ENCODE measurements at regions not wholly inside any gene's neighbourhood (a gene's known extent, or its start where the extent isn't known, plus 50 kb on each side); places are given as distances from the start of the nearest gene placed in this dataset.

DNA sequence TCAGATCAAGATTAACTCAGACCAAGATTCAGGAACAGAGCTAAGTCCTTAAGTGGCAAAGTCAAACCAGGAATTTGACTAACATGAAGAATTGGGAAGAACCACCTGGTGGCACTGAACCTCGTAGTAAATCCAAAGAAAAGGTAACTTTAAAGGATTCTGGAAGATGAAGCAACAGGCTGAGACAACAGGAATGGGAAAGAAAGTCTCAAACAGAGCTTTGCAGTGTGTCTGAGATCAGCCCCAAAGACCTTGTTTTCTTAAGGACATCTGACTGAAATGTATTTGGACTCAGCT is 126.1 kb downstream of the ASB9 start:
- TF ChIP-seq POLR2A (IDR thresholded peaks at IDR 0.05; ENCODE audit: low read length) (no peak), GATA1 (IDR thresholded peaks at IDR 0.05; ENCODE audit: low read depth, low read length) (no peak)
- no peak for DNase-seq

DNA sequence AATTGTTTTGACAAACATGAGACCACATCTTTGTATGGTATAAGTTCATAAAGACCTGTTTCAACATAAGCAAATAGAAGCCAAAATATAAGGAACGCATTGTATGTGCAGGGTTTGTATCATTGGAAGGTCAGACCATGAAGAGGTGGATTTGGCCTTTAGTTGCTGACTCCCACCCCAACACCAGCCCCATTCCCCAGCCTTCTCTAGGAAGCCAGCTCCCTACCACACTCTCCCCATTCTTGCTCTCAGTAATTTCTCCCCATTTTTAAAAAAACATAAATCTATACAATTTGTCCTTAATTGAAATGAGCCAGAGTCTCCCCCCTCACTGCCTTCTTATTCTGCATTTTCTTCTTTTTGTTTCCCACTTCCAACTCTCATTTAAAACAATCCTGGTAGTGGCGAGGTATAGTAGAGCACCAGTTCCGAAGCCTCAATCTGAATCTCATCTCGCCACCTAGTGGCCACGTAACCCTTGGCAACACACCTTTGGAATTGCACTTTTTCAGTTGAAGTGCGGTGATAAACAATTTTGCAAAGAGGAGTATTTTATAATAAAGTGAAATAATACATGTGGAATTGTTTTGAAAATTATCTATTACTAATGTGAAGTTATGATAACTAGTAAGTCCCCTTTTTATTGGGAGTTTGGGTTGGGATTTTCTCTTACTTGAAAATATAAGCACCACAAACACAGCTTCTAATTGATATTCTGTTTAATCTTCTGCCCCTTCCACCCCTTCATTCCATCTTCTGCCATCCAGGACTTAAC is 126.6 kb downstream of the ASB9 start:
- TF ChIP-seq POLR2A (IDR thresholded peaks at IDR 0.05; ENCODE audit: low read length) (no peak), GATA1 (IDR thresholded peaks at IDR 0.05; ENCODE audit: low read depth, low read length) (no peak)
- peak; percentile 5 to 51 for DNase-seq

DNA sequence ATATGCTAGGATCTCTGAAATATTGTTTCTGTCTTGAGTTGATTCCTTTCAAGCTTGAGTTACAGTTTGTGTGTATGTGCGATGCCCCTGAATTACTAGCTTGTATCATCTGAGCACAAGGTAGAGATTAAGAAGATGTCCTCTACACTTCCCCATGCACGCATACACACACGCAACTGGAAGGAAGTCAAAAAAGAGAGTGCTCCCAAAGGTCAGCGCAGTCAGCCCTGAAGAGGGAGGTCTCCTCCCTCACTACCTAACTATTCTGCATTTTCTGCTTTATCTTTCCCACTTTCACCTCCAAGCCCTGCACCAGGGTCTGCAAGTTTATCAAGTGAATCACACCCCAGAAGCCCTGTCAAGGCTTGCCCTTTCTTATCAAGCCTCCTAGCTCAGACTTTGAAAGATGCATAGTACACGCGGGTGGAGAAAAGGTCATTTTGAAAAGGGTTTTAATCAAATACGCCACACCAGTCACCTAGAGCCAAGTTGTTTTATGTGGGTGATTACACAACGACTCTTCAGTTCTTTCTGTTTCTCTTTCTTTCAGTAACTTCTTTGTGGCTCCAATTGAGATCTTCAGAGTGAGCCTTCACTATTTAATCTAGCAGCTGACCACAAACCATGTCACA is 127.7 kb downstream of the ASB9 start:
- DNase-seq = no peak
- TF ChIP-seq GATA1 (IDR thresholded peaks at IDR 0.05; ENCODE audit: low read depth, low read length) = no peak
- no peak for TF ChIP-seq POLR2A (IDR thresholded peaks at IDR 0.05; ENCODE audit: low read length)

DNA sequence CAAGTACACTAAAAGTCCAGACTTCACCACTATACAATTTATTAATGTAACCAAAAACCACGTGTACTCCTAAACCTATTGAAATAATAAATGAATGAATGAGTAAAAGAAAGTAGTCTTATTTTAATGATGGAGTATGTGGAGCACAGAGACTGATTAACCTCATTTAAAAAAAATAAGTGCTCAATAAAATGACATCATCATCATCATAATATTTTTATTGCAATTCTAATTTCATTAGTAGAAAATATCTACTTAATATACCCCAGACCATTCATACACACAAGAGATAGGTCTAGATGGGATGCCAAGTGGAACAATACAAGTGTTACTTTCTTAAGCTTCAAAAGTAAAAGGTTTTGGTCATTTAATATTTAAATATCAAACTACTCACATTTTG is 133.1 kb downstream of the ASB9 start:
- no peak for TF ChIP-seq GATA1 (IDR thresholded peaks at IDR 0.05; ENCODE audit: low read depth, low read length)
- TF ChIP-seq POLR2A (IDR thresholded peaks at IDR 0.05; ENCODE audit: low read length) = no peak
- DNase-seq = no peak

DNA sequence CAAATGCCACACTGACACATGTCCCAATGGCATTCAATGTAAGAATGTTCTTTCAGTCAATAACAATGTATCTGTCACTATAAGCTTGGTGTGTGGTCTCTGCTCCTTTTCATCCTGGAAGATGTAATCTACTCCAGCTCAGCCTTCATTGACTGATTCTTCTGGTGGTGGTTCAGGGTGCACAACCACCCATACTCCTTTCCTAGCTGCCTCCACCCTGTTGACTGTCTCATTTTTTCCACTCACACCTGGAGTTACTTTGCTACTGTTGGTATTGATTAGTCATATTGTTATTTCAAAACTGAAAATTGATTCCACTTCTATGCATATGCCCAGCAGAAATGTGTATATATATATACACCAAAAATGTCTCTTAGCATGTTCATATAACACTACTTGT is 140.5 kb downstream of the ASB9 start:
- no peak for DNase-seq
- TF ChIP-seq POLR2A (IDR thresholded peaks at IDR 0.05; ENCODE audit: low read length) (no peak), GATA1 (IDR thresholded peaks at IDR 0.05; ENCODE audit: low read depth, low read length) (no peak)

DNA sequence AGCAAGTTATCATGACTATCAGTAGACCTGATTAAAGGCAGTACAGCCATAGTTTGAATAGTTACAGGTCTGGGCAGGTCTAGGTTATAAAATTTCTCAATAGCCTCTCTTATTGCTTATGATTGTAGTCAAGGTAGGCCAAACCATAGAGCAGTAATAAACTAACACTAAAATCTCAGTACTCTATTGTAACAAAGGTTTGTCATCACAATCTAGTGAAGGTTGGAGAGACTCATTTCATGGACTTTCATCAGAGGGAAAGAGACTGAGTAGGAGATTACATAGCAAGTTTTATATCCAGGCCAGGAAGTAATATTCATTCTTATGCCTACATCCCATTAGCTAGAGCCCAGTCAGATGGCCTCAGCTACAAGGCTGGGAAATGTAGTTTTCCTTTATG is 141.0 kb downstream of the ASB9 start:
- TF ChIP-seq GATA1 (IDR thresholded peaks at IDR 0.05; ENCODE audit: low read depth, low read length) (no peak), POLR2A (IDR thresholded peaks at IDR 0.05; ENCODE audit: low read length) (no peak)
- no peak for DNase-seq

DNA sequence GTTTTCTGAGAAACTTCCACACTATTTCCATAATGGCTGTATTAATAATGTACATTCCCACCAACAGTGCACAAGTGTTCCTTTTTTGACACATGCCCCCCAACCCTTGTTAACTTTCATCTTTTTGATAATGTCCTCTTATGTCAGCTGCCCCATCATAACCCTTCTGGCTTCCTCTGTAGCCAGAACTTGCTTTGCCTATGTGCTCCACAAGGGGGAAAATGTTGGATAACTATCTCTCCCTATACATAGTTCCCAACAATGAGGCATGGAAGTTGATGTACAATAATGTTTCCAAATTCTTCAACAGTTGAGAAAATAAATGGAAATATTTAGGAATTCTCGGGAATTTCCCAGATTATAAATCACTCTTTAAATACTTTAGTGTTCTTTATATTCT is 142.9 kb downstream of the ASB9 start:
- no peak for DNase-seq
- TF ChIP-seq GATA1 (IDR thresholded peaks at IDR 0.05; ENCODE audit: low read depth, low read length) (no peak), POLR2A (IDR thresholded peaks at IDR 0.05; ENCODE audit: low read length) (no peak)

DNA sequence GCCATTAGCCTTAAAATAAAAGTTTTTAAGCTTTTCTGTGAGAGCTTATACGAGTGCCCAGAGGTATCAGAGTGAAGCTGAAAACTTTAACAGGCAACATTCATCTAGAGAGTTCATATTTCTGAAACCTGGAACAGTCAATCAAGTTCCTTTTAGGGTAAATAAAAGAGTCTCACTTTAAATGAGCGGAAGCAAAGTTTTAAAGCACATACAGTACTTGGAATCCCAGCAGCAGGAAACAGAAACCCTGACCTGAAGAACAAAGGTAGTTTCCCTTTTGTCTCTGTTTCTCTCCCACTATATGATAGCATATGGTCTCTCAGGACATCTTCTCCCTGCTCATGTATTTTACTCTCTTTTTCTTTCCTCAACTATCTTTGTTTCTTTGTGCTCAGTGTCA is 153.0 kb downstream of the ASB9 start:
- no peak for TF ChIP-seq GATA1 (IDR thresholded peaks at IDR 0.05; ENCODE audit: low read depth, low read length)
- no peak for TF ChIP-seq POLR2A (IDR thresholded peaks at IDR 0.05; ENCODE audit: low read length)
- no peak for DNase-seq

DNA sequence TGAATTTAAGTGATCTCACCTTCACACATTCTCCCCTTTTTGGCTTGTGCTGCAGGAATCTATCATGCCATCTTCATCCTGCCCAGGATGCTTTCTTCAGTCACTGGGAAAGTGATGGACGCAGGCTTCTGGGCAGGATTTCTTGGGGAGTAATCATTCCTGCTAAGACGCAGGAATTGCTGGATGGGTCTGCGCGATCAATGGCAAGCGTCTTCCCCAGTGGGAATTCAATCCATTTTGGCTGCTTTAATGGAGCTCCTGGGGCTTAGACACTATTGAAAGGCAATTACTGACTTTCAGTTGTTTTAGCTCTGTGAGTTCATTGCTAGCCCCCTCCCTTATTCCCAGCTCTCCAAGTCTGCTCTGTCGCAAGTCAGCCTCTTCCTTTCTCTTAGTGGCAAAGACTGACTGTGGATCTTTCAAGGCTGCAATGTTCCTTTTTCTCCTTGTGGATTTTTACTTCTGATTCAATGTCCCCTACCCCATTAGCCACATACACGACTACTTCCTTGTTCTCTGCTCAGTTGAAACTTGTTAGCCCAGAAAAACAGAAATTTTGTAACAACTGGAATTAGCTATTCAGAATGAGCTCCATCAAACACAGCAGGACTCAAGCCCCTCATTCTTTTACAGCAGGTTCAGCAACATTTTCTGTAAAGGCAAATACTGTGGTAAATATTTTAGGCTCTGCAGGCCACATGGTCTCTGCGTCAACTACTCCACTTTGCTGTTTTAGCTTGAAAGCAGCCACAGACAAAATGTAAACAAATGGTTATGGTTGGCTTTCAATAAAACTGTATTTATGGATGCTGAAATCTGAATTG is 154.9 kb downstream of the ASB9 start:
- TF ChIP-seq POLR2A (IDR thresholded peaks at IDR 0.05; ENCODE audit: low read length) (no peak), GATA1 (IDR thresholded peaks at IDR 0.05; ENCODE audit: low read depth, low read length) (no peak)
- DNase-seq = no peak

DNA sequence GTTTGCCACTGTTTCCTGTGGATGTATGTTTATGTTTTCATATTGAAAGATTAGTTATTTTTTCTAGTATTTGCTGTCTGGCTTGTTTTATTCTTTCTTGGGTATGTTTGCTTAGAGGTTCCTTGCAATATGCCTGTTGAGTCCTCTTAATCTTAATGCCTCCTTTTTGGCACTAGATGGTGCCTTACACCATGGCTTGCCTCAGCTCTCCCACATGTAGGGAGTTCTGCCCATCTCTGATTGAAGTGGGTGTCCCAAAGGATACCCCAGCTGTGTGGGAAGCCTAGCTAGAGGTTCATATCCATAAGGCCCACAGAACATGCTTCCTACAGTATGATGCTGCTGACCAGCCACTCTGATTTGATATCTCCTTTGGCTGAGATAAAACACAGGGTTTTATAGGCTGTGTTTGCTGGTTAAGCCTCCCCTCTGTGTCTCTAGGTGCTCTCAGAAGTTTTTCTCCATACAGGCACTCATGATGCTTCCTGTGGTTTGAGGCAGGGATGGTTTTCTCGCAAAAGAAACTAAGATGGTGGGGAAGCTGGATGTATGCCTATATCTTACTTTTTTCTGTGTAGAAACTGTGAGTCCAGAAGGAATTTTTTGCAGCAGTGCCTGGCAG is 162.4 kb downstream of the ASB9 start:
- TF ChIP-seq GATA1 (IDR thresholded peaks at IDR 0.05; ENCODE audit: low read depth, low read length) (no peak), POLR2A (IDR thresholded peaks at IDR 0.05; ENCODE audit: low read length) (no peak)
- no peak for DNase-seq

DNA sequence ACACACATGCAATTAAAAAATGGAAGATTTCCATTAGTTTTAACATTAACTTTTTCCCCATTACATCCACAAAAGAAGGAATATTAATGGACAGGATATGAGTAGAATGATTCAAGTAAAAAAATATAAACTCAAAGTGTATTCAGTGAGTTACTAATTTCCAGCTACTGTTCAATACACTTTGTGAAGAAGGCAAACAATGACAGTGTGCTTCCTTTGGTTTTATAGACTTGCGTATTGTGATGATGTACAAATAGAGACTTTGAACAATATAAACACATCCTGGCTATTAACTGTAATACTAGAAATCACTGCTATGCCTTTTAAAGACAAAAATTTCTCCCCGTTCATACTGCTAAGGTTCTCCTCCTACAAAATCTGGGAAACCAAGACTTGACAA is 171.4 kb downstream of the ASB9 start:
- no peak for DNase-seq
- TF ChIP-seq POLR2A (IDR thresholded peaks at IDR 0.05; ENCODE audit: low read length) (no peak), GATA1 (IDR thresholded peaks at IDR 0.05; ENCODE audit: low read depth, low read length) (no peak)

DNA sequence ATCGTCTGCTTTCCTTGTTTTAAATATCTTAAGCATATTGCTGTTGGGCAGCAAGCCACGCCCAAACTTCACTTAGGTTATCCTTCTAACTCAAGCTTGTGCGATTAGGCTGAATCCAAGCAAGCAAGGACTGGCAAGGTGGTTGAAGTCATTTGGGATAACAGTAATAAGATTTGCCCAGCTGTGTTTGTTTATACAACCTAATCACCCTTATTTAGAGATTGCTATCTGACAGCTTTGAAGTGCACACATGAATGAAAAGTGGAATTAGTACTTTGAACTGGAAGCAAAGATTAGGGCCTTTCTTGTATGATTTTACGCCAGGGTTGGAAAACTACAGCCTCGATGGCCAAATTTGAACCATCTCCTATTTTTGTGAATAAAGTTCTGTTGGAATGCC is 182.1 kb downstream of the ASB9 start:
- TF ChIP-seq GATA1 (IDR thresholded peaks at IDR 0.05; ENCODE audit: low read depth, low read length) = no peak
- DNase-seq = no peak

DNA sequence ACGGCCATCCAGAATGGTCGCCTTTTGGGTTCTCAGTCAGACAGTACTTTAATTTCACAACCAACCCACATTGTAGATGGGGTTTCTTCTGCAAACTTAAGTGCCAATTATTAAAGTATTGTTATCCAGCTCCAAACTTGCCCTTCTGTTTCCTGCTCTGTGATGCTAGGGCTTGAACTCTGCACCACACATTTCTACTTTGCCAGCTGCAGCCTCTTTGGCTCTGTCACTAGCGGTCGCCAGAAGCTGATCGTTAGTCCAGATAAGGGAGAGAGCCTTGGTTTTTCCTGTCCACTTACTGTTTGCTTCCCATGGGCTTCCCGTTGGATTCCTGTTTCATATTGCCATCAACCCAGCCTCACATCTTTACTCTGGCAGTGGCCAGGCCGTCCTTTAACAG is 196.6 kb downstream of the ASB9 start:
- DNase-seq = no peak
- no peak for TF ChIP-seq POLR2A (IDR thresholded peaks at IDR 0.05; ENCODE audit: low read length)

DNA sequence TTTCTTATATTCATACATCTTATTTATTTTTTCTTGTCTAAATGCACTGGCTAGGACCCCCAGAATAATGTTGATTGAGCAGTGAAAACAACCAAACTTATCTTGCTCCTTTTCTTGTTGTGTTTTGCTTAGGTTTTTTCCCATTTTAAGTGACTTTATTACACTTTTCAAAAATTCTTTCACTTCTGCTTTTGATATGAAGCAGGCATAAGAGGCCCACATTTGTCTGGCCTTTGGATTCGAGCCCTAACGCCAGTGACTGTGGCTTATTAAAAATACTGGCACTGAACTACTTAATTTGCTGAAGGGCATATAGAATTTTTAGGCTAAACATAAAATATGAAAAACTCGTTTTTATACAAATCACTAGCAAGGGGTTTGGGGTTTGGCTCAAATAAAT is 197.0 kb downstream of the ASB9 start:
- TF ChIP-seq GATA1 (IDR thresholded peaks at IDR 0.05; ENCODE audit: low read depth, low read length) (no peak), POLR2A (IDR thresholded peaks at IDR 0.05; ENCODE audit: low read length) (no peak)
- DNase-seq = no peak
